ENCODE measurements at regions not wholly inside any gene's neighbourhood (a gene's known extent, or its start where the extent isn't known, plus 50 kb on each side); places are given as distances from the start of the nearest gene placed in this dataset.

DNA sequence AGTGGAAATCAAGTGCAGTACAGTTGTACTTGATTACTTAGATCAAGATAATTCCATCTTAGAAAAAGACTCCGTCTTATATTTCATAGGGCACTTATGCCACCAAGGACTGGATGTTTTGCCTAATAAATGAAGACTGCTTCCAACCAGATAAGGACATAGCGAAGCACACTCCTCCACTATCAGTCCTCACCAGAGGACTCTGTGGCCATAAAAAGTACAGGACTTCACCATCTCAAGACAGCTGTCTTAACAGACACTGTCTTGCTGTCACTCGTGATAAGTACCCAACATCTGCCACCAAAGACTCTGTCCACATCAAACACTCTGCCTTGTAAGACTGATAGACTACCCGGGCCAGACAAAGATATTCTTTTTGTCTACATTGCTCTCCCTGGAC, 352.0 kb downstream of the TRAM1L1 start:
- TF ChIP-seq POLR2AphosphoS5 (IDR thresholded peaks at IDR 0.05; ENCODE audit: low read depth) (no peak), SPI1 (IDR thresholded peaks at IDR 0.05; ENCODE audit: borderline replicate concordance, low read depth) (no peak), GABPA (IDR thresholded peaks at IDR 0.05; ENCODE audit: low read depth) (no peak)
- TF ChIP-seq, protein P1, sequence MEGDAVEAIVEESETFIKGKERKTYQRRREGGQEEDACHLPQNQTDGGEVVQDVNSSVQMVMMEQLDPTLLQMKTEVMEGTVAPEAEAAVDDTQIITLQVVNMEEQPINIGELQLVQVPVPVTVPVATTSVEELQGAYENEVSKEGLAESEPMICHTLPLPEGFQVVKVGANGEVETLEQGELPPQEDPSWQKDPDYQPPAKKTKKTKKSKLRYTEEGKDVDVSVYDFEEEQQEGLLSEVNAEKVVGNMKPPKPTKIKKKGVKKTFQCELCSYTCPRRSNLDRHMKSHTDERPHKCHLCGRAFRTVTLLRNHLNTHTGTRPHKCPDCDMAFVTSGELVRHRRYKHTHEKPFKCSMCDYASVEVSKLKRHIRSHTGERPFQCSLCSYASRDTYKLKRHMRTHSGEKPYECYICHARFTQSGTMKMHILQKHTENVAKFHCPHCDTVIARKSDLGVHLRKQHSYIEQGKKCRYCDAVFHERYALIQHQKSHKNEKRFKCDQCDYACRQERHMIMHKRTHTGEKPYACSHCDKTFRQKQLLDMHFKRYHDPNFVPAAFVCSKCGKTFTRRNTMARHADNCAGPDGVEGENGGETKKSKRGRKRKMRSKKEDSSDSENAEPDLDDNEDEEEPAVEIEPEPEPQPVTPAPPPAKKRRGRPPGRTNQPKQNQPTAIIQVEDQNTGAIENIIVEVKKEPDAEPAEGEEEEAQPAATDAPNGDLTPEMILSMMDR (IDR thresholded peaks at IDR 0.05; ENCODE audit: insufficient read depth, low read length) = no peak
- TF ChIP-seq, protein P2, sequence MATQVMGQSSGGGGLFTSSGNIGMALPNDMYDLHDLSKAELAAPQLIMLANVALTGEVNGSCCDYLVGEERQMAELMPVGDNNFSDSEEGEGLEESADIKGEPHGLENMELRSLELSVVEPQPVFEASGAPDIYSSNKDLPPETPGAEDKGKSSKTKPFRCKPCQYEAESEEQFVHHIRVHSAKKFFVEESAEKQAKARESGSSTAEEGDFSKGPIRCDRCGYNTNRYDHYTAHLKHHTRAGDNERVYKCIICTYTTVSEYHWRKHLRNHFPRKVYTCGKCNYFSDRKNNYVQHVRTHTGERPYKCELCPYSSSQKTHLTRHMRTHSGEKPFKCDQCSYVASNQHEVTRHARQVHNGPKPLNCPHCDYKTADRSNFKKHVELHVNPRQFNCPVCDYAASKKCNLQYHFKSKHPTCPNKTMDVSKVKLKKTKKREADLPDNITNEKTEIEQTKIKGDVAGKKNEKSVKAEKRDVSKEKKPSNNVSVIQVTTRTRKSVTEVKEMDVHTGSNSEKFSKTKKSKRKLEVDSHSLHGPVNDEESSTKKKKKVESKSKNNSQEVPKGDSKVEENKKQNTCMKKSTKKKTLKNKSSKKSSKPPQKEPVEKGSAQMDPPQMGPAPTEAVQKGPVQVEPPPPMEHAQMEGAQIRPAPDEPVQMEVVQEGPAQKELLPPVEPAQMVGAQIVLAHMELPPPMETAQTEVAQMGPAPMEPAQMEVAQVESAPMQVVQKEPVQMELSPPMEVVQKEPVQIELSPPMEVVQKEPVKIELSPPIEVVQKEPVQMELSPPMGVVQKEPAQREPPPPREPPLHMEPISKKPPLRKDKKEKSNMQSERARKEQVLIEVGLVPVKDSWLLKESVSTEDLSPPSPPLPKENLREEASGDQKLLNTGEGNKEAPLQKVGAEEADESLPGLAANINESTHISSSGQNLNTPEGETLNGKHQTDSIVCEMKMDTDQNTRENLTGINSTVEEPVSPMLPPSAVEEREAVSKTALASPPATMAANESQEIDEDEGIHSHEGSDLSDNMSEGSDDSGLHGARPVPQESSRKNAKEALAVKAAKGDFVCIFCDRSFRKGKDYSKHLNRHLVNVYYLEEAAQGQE (IDR thresholded peaks at IDR 0.05; ENCODE audit: insufficient replicate concordance, low read depth) = no peak

Measured in HL-60 (cell line).